ENCODE measurements at regions not wholly inside any gene's neighbourhood (a gene's known extent, or its start where the extent isn't known, plus 50 kb on each side); places are given as distances from the start of the nearest gene placed in this dataset.
A peak's percentile ranks its signal among the peaks of the same experiment; 100 is the strongest.

- no peak for DNase-seq (ENCODE audit: low spot score)
These were observed 222.9 kb downstream of the RFC3 start for GRCh38 chr13:34040863-34041262.

GRCh38 chr13:34044041-34044440 is 226.1 kb downstream of the RFC3 start:
- DNase-seq (ENCODE audit: low spot score) = no peak

GRCh38 chr13:34044660-34045080 is 226.7 kb downstream of the RFC3 start:
- peak; percentile 35 for DNase-seq (ENCODE audit: low spot score)

- DNase-seq (ENCODE audit: low spot score) = no peak
These were observed 228.5 kb downstream of the RFC3 start for GRCh38 chr13:34046457-34046856.

GRCh38 chr13:34048652-34049051 is 230.7 kb downstream of the RFC3 start:
- DNase-seq (ENCODE audit: low spot score) = no peak

- no peak for DNase-seq (ENCODE audit: low spot score)
These were observed 238.8 kb downstream of the RFC3 start for GRCh38 chr13:34056733-34057258.

GRCh38 chr13:34064456-34065205 is 246.7 kb downstream of the RFC3 start:
- DNase-seq (ENCODE audit: low spot score) = no peak

GRCh38 chr13:34065928-34066327 is 248.0 kb downstream of the RFC3 start:
- DNase-seq (ENCODE audit: low spot score) = no peak

GRCh38 chr13:34066344-34066743 is 248.4 kb downstream of the RFC3 start:
- no peak for DNase-seq (ENCODE audit: low spot score)

- DNase-seq (ENCODE audit: low spot score) = no peak
These were observed 252.1 kb downstream of the RFC3 start for GRCh38 chr13:34070006-34070405.

- no peak for DNase-seq (ENCODE audit: low spot score)
These were observed 252.8 kb downstream of the RFC3 start for GRCh38 chr13:34070544-34071303.

GRCh38 chr13:34076319-34076718 is 258.4 kb downstream of the RFC3 start:
- peak; percentile 20 for DNase-seq (ENCODE audit: low spot score)

GRCh38 chr13:34076943-34077703 is 259.2 kb downstream of the RFC3 start:
- peak; percentile 35 for DNase-seq (ENCODE audit: low spot score)

GRCh38 chr13:34078334-34078999 is 260.5 kb downstream of the RFC3 start:
- DNase-seq (ENCODE audit: low spot score) = no peak

GRCh38 chr13:34085204-34085603 is 267.3 kb downstream of the RFC3 start:
- no peak for DNase-seq (ENCODE audit: low spot score)

GRCh38 chr13:34086281-34086680 is 268.3 kb downstream of the RFC3 start:
- DNase-seq (ENCODE audit: low spot score) = no peak

- DNase-seq (ENCODE audit: low spot score) = no peak
These were observed 269.8 kb downstream of the RFC3 start for GRCh38 chr13:34087791-34088190.

- DNase-seq (ENCODE audit: low spot score) = no peak
These were observed 285.9 kb downstream of the RFC3 start for GRCh38 chr13:34103854-34104253.

GRCh38 chr13:34104853-34105252 is 286.9 kb downstream of the RFC3 start:
- DNase-seq (ENCODE audit: low spot score) = no peak

GRCh38 chr13:34107806-34108205 is 289.9 kb downstream of the RFC3 start:
- no peak for DNase-seq (ENCODE audit: low spot score)

- no peak for DNase-seq (ENCODE audit: low spot score)
These were observed 290.5 kb downstream of the RFC3 start for GRCh38 chr13:34108410-34108809.

- no peak for DNase-seq (ENCODE audit: low spot score)
These were observed 296.6 kb downstream of the RFC3 start for GRCh38 chr13:34114581-34114980.

Measured in AG20443 (cell line).